Tongue (tissue), 1 donor: ENCODE measurements at regions not wholly inside any gene's neighbourhood (a gene's known extent, or its start where the extent isn't known, plus 50 kb on each side); places are given as distances from the start of the nearest gene placed in this dataset.

Experiments
- DNase-seq: peaks from one replicate; pipeline ENCODE4 v3.0.0-alpha.2; 2015

GRCh38 chr2:172364261-172364660 is 63.1 kb upstream of the ITGA6 start:
- no peak for DNase-seq

- DNase-seq = no peak
Measured at GRCh38 chr2:172366596-172367150, 60.7 kb upstream of the ITGA6 start.

- no peak for DNase-seq
Measured at GRCh38 chr2:172370821-172371455, 56.4 kb upstream of the ITGA6 start.

GRCh38 chr2:172372436-172372835 is 55.0 kb upstream of the ITGA6 start:
- no peak for DNase-seq

- DNase-seq = no peak
Measured at GRCh38 chr2:172373076-172373475, 54.3 kb upstream of the ITGA6 start.

GRCh38 chr2:172373766-172374165 is 53.6 kb upstream of the ITGA6 start:
- DNase-seq = no peak

- no peak for DNase-seq
Measured at GRCh38 chr2:172374318-172375240, 52.8 kb upstream of the ITGA6 start.

GRCh38 chr2:172375251-172375650 is 52.1 kb upstream of the ITGA6 start:
- no peak for DNase-seq

- no peak for DNase-seq
Measured at GRCh38 chr2:172376016-172376415, 51.4 kb upstream of the ITGA6 start.

- no peak for DNase-seq
Measured at GRCh38 chr2:172376505-172377125, 50.8 kb upstream of the ITGA6 start.

GRCh38 chr2:172377408-172377807 is 50.0 kb upstream of the ITGA6 start:
- no peak for DNase-seq
